Neural progenitor cell (in vitro differentiated cells): ENCODE measurements at regions not wholly inside any gene's neighbourhood (a gene's known extent, or its start where the extent isn't known, plus 50 kb on each side); places are given as distances from the start of the nearest gene placed in this dataset.

Experiments used
- DNase-seq: peaks from one replicate; pipeline ENCODE4 v3.0.0-alpha.2; 2016; ENCODE audit warnings: low spot score
- H2AFZ ChIP-seq: fragments of 200-600 bp; sonication (generic); replicated peaks from 2 replicates; pipeline ENCODE4 v1.6.1; 2016; ENCODE audit warnings: antibody characterized with exemption
- H3F3A ChIP-seq: fragments of 200-600 bp; sonication (generic); 2 replicates; pipeline ENCODE4 v1.6.1; 2016; ENCODE audit warnings: antibody characterized with exemption, low read depth
- H3K27ac ChIP-seq: fragments of 200-600 bp; sonication (generic); 2 replicates; pipeline ENCODE4 v1.5.1; 2016; ENCODE audit warnings: mild to moderate bottlenecking
- H3K27me3 ChIP-seq: fragments of 200-600 bp; sonication (generic); 2 replicates; pipeline ENCODE4 v1.6.1; 2016; ENCODE audit warnings: mild to moderate bottlenecking, moderate library complexity
- H3K36me3 ChIP-seq: fragments of 200-600 bp; sonication (generic); 2 replicates; pipeline ENCODE4 v1.5.1; 2016
- H3K4me1 ChIP-seq: fragments of 200-600 bp; sonication (generic); 2 replicates; pipeline ENCODE4 v1.6.1; 2016; ENCODE audit warnings: mixed run types
- H3K4me2 ChIP-seq: fragments of 200-600 bp; sonication (generic); 2 replicates; pipeline ENCODE4 v1.6.1; 2016
- H3K4me3 ChIP-seq: fragments of 200-600 bp; sonication (generic); 2 replicates; pipeline ENCODE4 v1.5.1; 2016
- H3K79me2 ChIP-seq: fragments of 200-600 bp; sonication (generic); 2 replicates; pipeline ENCODE4 v1.6.1; 2016; ENCODE audit warnings: low read depth
- H3K9ac ChIP-seq: fragments of 200-600 bp; sonication (generic); 2 replicates; pipeline ENCODE4 v1.6.1; 2016
- H3K9me3 ChIP-seq: fragments of 200-600 bp; sonication (generic); 2 replicates; pipeline ENCODE4 v1.5.1; 2016; ENCODE audit warnings: low read depth
- H4K20me1 ChIP-seq: fragments of 200-600 bp; sonication (generic); 2 replicates; pipeline ENCODE4 v1.6.1; 2016; ENCODE audit warnings: low read depth
- H3K27ac Mint-ChIP-seq: 3 replicates; pipeline ENCODE4 v1.8.0; 2021; ENCODE audit warnings: mixed read lengths
- H3K27me3 Mint-ChIP-seq: 2 replicates; pipeline ENCODE4 v1.8.0; 2022; ENCODE audit warnings: low read depth, mild to moderate bottlenecking, inconsistent platforms, moderate library complexity, mixed read lengths; ENCODE audit not compliant: insufficient read depth
- H3K36me3 Mint-ChIP-seq: 3 replicates; pipeline ENCODE4 v1.8.0; 2021; ENCODE audit warnings: mixed read lengths
- H3K4me1 Mint-ChIP-seq: 3 replicates; pipeline ENCODE4 v1.8.0; 2021; ENCODE audit warnings: mixed read lengths
- H3K4me3 Mint-ChIP-seq: 3 replicates; pipeline ENCODE4 v1.8.0; 2021; ENCODE audit warnings: mild to moderate bottlenecking, moderate library complexity, mixed read lengths
- H3K9me3 Mint-ChIP-seq: 3 replicates; pipeline ENCODE4 v1.8.0; 2020; ENCODE audit warnings: mixed read lengths
- CTCF ChIP-seq: fragments of 200-600 bp; sonication (generic); IDR thresholded peaks from 2 replicates; pipeline ENCODE4 v1.5.1; 2017; ENCODE audit warnings: antibody characterized with exemption, mild to moderate bottlenecking
- EZH2 ChIP-seq: fragments of 200-600 bp; sonication (generic); IDR thresholded peaks from 2 replicates; pipeline ENCODE4 v1.6.1; 2017; ENCODE audit warnings: antibody characterized with exemption, mild to moderate bottlenecking, moderate library complexity
- EZH2phosphoT487 ChIP-seq: fragments of 200-600 bp; sonication (generic); IDR thresholded peaks from 2 replicates; pipeline ENCODE4 v1.6.1; 2017; ENCODE audit warnings: antibody characterized with exemption

GRCh38 chr7:136167991-136168390 is 190.8 kb upstream of the MTPN start:
- TF ChIP-seq CTCF: no peak
- TF ChIP-seq EZH2: no peak
- no peak for TF ChIP-seq EZH2phosphoT487
- peaks cover 3% of the 10 kb centered on the region for H3K9me3 Mint-ChIP-seq
- no peak overlapping the region for H3K4me3 Mint-ChIP-seq
- Histone ChIP-seq H3K4me3 (no peak overlapping the region), H3K79me2 (no peaks in the 10 kb centered on the region), H2AFZ (no peak overlapping the region), H4K20me1 (no peaks in the 10 kb centered on the region), H3F3A (no peaks in the 10 kb centered on the region), H3K27ac (no peak overlapping the region), H3K9me3 (no peaks in the 10 kb centered on the region), H3K4me2 (no peak overlapping the region), H3K4me1 (no peaks in the 10 kb centered on the region), H3K27me3 (no peaks in the 10 kb centered on the region), H3K9ac (no peak overlapping the region), H3K36me3 (no peaks in the 10 kb centered on the region)
- peaks cover 4% of the 10 kb centered on the region for H3K27me3 Mint-ChIP-seq
- no peak overlapping the region for H3K27ac Mint-ChIP-seq
- H3K36me3 Mint-ChIP-seq: no peaks in the 10 kb centered on the region
- peaks cover 4% of the 10 kb centered on the region for H3K4me1 Mint-ChIP-seq
- DNase-seq: no peak

GRCh38 chr7:136166521-136166920 is 189.4 kb upstream of the MTPN start:
- Histone ChIP-seq H3K27me3 (no peaks in the 10 kb centered on the region), H3F3A (no peaks in the 10 kb centered on the region), H3K9ac (no peak overlapping the region), H4K20me1 (no peaks in the 10 kb centered on the region), H3K79me2 (no peaks in the 10 kb centered on the region), H2AFZ (no peak overlapping the region), H3K27ac (no peak overlapping the region), H3K4me1 (no peaks in the 10 kb centered on the region), H3K36me3 (no peaks in the 10 kb centered on the region), H3K9me3 (no peaks in the 10 kb centered on the region), H3K4me2 (no peak overlapping the region), H3K4me3 (no peak overlapping the region)
- DNase-seq: no peak
- Mint-ChIP-seq H3K36me3 (no peaks in the 10 kb centered on the region), H3K4me1 (peaks cover 4% of the 10 kb centered on the region), H3K27ac (no peak overlapping the region), H3K4me3 (no peak overlapping the region), H3K9me3 (no peaks in the 10 kb centered on the region), H3K27me3 (peaks cover 4% of the 10 kb centered on the region)
- no peak for TF ChIP-seq CTCF
- no peak for TF ChIP-seq EZH2
- TF ChIP-seq EZH2phosphoT487: no peak

- Histone ChIP-seq H3K27me3 (no peaks in the 10 kb centered on the region), H3K9me3 (no peaks in the 10 kb centered on the region), H3K4me1 (no peaks in the 10 kb centered on the region), H4K20me1 (no peaks in the 10 kb centered on the region), H2AFZ (no peak overlapping the region), H3K27ac (no peak overlapping the region), H3K9ac (no peak overlapping the region), H3K79me2 (no peaks in the 10 kb centered on the region), H3K4me3 (no peak overlapping the region), H3K4me2 (no peak overlapping the region), H3K36me3 (no peaks in the 10 kb centered on the region), H3F3A (no peaks in the 10 kb centered on the region)
- DNase-seq: no peak
- peaks cover 4% of the 10 kb centered on the region for H3K27me3 Mint-ChIP-seq
- H3K4me1 Mint-ChIP-seq: peaks cover 4% of the 10 kb centered on the region
- no peak overlapping the region for H3K27ac Mint-ChIP-seq
- H3K4me3 Mint-ChIP-seq: no peak overlapping the region
- TF ChIP-seq CTCF (no peak), EZH2 (no peak), EZH2phosphoT487 (no peak)
- no peaks in the 10 kb centered on the region for H3K9me3 Mint-ChIP-seq
- no peaks in the 10 kb centered on the region for H3K36me3 Mint-ChIP-seq
These were observed 186.2 kb upstream of the MTPN start for GRCh38 chr7:136163340-136163801.
